ENCODE measurements at regions not wholly inside any gene's neighbourhood (a gene's known extent, or its start where the extent isn't known, plus 50 kb on each side); places are given as distances from the start of the nearest gene placed in this dataset.

DNA sequence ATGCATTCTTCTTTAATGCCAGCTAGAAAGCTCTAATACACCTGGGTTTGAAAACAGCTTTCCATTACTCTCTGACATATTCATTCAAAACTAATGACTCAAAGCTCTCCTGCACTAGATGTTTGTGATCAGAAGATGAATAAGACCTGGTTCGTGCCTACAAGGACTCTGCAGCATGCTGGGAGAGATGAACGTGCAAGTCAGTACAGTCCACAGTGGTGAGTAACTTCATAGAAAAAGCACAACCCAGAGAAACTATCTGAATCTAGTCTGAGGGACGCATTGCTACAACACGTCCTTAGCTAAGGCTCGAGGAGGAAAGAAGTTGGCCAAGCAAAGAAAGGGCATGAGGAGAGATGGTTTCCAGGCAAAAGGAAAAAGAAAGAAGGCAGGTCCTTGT, 234.3 kb downstream of the OSR1 start:
- intact Hi-C loops (cut with micrococcal nuclease): no loop called here

DNA sequence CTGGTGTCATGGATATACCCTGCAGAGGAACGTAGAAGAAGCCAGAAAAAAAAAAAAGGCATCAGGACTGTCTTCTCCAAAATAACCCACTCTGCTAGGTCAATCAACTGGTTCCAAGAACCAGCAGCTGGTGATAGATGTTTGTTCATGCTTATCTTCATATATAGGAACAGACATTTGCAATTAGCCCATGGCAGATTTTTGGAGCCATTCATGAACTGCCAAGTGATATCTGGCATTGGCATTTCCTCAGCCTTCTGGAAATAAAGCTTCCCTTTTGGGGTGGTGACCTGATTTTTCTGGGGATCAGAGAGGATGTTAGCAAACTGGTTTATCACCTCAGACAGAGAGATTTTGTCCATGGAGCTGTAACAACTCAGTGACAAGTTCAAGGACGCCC, 234.9 kb downstream of the OSR1 start:
- H3K27ac ChIP-seq (replicated peaks): no peak overlapping the region
- H3K4me1 ChIP-seq: no peaks in the 10 kb centered on the region
- no peak for DNase-seq
- no peaks in the 10 kb centered on the region for H3K27me3 ChIP-seq (ENCODE audit: low read depth)
- no peaks in the 10 kb centered on the region for H3K36me3 ChIP-seq
- no peaks in the 10 kb centered on the region for H3K9me3 ChIP-seq (replicated peaks)
- intact Hi-C loops (cut with micrococcal nuclease): no loop called here
- no peak overlapping the region for H3K4me3 ChIP-seq
- TF ChIP-seq, protein P1, sequence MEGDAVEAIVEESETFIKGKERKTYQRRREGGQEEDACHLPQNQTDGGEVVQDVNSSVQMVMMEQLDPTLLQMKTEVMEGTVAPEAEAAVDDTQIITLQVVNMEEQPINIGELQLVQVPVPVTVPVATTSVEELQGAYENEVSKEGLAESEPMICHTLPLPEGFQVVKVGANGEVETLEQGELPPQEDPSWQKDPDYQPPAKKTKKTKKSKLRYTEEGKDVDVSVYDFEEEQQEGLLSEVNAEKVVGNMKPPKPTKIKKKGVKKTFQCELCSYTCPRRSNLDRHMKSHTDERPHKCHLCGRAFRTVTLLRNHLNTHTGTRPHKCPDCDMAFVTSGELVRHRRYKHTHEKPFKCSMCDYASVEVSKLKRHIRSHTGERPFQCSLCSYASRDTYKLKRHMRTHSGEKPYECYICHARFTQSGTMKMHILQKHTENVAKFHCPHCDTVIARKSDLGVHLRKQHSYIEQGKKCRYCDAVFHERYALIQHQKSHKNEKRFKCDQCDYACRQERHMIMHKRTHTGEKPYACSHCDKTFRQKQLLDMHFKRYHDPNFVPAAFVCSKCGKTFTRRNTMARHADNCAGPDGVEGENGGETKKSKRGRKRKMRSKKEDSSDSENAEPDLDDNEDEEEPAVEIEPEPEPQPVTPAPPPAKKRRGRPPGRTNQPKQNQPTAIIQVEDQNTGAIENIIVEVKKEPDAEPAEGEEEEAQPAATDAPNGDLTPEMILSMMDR (IDR thresholded peaks at IDR 0.05; ENCODE audit: borderline replicate concordance): no peak

More for the DNA sequence above, 234.3 kb downstream of the OSR1 start:
- no peak for DNase-seq
- TF ChIP-seq, protein P1 (IDR thresholded peaks at IDR 0.05; ENCODE audit: borderline replicate concordance): no peak
- no peaks in the 10 kb centered on the region for H3K36me3 ChIP-seq
- H3K4me1 ChIP-seq: no peaks in the 10 kb centered on the region
- no peak overlapping the region for H3K4me3 ChIP-seq
- H3K9me3 ChIP-seq (replicated peaks): no peaks in the 10 kb centered on the region
- no peaks in the 10 kb centered on the region for H3K27me3 ChIP-seq (ENCODE audit: low read depth)
- no peak overlapping the region for H3K27ac ChIP-seq (replicated peaks)

DNA sequence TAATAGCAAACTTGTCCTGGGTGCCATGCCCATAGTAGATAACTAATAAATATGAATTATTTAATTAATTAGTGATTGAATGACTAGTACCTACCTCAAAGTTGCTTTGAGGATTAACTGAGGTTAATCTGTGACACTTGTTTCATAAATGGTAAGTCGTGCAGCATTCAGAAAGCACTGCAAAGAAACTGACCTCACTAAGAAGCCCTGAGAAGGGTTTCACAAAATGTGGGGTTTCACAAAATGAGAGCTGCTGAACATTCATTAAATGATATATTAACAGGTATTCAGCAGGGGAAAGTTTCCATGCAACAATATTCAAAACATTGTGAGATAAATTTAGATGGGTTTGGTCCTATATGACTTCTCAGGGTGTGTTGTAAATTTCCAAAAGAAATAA, 236.2 kb downstream of the OSR1 start:
- Histone ChIP-seq H3K36me3 (no peaks in the 10 kb centered on the region), H3K4me1 (no peaks in the 10 kb centered on the region), H3K27ac (replicated peaks) (peak overlapping the region; percentile 37), H3K27me3 (ENCODE audit: low read depth) (no peaks in the 10 kb centered on the region), H3K4me3 (no peak overlapping the region), H3K9me3 (replicated peaks) (no peaks in the 10 kb centered on the region)
- no peak for DNase-seq
- TF ChIP-seq, protein P1 (IDR thresholded peaks at IDR 0.05; ENCODE audit: borderline replicate concordance): no peak
- intact Hi-C loops (cut with micrococcal nuclease): no loop called here

DNA sequence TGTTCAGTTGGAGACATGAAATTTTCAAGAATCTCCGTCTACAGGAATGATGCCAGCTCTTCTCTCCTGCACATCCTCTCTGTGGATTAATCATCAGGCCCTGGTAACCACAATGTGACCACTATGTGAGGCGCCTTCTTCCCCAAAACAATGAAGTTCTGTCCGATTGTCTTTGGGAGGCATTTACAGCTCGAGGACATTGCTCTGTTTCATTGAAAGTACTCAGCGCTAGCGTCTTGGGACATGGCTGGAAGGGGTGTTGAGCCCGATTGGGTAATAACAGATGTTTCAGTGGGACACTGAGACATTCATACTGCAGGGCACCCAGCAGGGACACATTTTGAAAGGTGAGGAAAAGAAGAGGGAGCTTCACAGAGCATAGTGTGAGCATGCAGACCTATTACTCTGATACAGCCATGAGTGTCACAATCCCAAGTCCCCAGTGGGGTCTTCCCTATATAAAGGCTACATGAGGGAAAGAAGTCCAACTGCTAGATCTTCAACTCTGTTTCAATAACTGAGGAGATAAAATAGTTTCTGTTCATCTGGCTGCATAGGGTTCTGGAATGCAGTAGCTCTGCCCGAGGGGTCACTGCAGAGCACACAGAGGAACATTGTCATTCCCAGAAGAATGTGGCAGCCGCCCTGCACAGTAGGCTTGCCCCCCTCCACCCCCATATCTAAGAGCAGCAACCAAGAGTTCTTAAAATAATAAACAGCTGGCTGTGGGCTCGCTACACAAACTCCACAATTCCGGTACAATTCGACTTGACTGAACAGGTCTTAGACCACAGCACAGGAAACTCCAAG, 237.3 kb downstream of the OSR1 start:
- Histone ChIP-seq H3K4me1 (no peaks in the 10 kb centered on the region), H3K27me3 (ENCODE audit: low read depth) (no peaks in the 10 kb centered on the region), H3K4me3 (no peak overlapping the region), H3K27ac (replicated peaks) (peak overlapping the region; percentile 46), H3K9me3 (replicated peaks) (no peaks in the 10 kb centered on the region), H3K36me3 (no peaks in the 10 kb centered on the region)
- intact Hi-C loops (cut with micrococcal nuclease): no loop called here
- TF ChIP-seq, protein P1 (IDR thresholded peaks at IDR 0.05; ENCODE audit: borderline replicate concordance): no peak
- DNase-seq: peak; percentile 26

DNA sequence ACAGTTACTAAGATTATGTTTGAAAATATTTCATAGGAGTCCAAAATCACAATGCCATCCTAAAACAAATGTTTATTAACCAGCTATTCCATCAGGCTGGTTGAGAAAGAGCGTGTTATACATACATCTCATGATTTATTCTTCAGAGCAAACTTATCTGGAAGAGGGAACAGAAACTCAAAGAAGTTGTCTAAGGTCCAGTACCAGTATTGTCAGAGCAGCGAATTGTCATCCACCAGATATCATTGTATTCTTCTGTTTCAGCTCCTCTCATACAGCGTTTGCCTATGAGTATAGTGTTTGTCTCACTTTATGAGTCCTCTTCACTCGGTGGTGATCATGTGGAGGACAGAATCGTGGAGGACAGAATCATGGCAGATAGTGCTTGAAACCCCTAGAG, 238.2 kb downstream of the OSR1 start:
- intact Hi-C loops (cut with micrococcal nuclease): no loop called here
- H3K4me1 ChIP-seq: no peaks in the 10 kb centered on the region
- no peak overlapping the region for H3K4me3 ChIP-seq
- H3K27ac ChIP-seq (replicated peaks): peak overlapping the region; percentile 46
- H3K36me3 ChIP-seq: no peaks in the 10 kb centered on the region
- no peaks in the 10 kb centered on the region for H3K27me3 ChIP-seq (ENCODE audit: low read depth)
- H3K9me3 ChIP-seq (replicated peaks): no peaks in the 10 kb centered on the region
- no peak for DNase-seq
- TF ChIP-seq, protein P1 (IDR thresholded peaks at IDR 0.05; ENCODE audit: borderline replicate concordance): no peak
